HG02870 (cell line): ENCODE measurements at regions not wholly inside any gene's neighbourhood (a gene's known extent, or its start where the extent isn't known, plus 50 kb on each side); places are given as distances from the start of the nearest gene placed in this dataset.
"Not testable (repeated sequence)": the region's sequence is repeated elsewhere in the genome, so short reads cannot be mapped to it uniquely, and the experiment has no call there.

Source experiments
- ATAC-seq: cut with Tn5 transposase; IDR thresholded peaks from one replicate; pipeline ENCODE4 v1.9.1; 2021; ENCODE audit warnings: mild to moderate bottlenecking, moderate library complexity; ENCODE audit not compliant: unreplicated experiment

GRCh38 chr9:126165755-126166154 lies 160.9 kb upstream of the MVB12B start:
- no peak for ATAC-seq

- ATAC-seq, result no peak
Measured at GRCh38 chr9:126166291-126166690, 160.3 kb upstream of the MVB12B start.

DNA sequence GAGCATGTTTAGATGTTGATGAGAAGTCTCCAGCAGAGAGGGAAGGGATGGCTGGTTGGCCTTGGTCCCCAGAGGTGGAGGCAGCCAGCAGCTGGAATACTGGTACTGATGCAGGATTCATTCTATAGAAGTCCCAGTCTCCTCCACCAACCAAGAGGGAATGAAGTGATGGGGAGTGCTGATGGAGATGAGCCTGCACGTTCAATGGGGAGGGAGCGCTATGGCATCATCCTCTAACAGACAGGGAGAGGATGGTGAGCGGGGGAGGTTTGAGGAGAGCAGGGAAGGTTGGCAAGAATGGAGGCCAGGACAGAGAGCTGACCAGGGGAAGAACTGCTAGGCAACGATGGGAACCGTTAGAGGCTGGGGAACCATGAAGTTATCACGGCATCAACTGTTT lies 159.8 kb upstream of the MVB12B start:
- ATAC-seq, result no peak

DNA sequence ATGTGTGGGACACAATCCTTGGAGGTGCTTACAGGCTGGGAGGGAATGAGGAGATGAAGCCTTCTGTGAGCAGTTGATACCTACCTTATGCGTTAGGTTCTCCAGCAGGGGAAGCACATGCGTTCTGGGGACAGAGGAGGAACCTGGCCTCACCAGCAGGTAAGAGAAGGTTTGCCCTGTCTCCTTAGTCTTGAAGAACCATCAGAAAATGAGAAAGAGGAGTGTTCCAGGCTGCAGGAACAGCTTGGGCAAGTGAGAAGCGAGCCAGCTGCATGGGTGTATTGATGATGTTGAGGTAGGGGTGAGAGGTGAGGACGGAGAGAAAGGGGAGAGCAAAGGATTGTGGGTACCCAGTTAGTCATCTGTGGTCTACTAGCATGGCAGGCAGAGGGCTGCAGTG lies 156.9 kb upstream of the MVB12B start:
- no peak for ATAC-seq

GRCh38 chr9:126170286-126170823 lies 156.3 kb upstream of the MVB12B start:
- no peak for ATAC-seq

DNA sequence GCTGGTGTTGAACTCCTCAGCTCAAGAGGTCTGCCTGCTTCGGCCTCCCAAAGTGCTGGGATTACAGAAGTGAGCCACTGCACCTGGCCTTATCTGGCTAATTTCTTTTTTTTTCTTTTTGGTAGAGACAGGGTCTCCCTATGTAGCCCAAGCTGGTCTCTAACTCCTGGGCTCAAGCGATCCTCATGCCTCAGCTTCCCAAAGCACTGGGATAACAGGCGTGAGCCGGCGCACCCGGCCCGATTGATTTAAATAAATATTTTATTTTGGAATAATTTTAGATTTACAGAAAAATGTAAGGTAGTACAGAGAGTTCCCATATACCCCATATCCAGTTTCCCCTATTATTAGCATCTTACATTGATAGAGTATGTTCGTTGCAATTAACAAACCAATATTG lies 155.0 kb upstream of the MVB12B start:
- ATAC-seq, result no peak

DNA sequence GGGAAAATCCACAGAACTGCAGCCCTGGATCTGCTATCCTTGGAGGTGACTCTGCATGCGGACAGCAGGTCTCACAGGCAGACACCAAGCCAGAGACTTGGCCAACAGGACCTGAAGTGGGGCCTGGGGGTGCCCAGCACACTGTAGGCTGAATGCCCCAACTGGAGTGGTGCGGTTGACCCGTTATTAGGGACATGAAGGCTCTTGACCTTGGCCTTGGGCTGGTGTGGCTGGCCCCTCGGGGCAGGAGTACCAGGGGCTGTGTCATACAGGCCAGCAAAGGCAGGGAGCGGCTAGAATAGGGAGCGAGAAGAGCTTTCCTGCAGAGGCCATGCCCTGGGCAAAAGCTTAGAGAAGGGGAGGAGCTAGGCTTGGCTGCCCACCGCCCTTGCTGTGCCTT lies 153.2 kb upstream of the MVB12B start:
- ATAC-seq, result no peak

DNA sequence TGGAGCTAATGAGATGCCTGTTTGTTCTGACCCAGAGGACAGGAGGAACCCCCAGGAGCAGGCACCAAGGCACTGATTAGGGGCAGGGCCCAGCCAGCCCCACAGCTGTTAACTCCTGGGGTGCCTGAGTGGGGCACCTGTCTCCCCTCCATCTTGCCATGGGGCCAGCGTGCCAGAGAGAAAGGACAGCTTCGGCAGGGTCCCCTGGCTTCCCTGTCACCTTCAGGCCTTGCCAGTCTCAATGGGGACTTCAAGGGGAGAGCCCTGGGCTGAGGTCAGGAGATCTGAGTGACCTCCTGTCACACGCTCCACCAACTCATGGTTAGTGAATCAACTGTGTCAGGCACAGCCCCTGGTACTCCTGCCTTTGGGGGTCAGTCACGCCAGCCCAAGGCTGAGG lies 152.7 kb upstream of the MVB12B start:
- ATAC-seq, result no peak

GRCh38 chr9:126183266-126183665 lies 143.4 kb upstream of the MVB12B start:
- ATAC-seq, result no peak

DNA sequence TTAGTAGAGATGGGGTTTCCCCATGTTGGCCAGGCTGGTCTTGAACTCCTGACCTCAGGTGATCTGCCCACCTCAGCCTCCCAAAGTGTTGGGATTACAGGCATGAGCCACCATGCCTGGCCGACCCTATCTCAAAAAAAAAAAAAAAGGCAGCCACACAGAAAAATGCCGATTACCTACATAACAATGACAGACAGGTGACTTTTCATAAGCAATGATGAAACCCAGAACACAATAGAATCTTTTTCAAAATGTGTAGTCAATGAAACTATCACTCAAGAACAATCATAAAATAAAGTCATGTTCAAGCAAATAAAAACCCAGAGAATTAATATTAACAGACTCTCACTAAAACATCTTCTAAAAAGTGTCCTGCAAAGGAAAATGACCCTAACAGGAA lies 135.6 kb upstream of the MVB12B start:
- not testable (repeated sequence) for ATAC-seq

- no peak for ATAC-seq
Measured at GRCh38 chr9:126198854-126199253, 127.8 kb upstream of the MVB12B start.

DNA sequence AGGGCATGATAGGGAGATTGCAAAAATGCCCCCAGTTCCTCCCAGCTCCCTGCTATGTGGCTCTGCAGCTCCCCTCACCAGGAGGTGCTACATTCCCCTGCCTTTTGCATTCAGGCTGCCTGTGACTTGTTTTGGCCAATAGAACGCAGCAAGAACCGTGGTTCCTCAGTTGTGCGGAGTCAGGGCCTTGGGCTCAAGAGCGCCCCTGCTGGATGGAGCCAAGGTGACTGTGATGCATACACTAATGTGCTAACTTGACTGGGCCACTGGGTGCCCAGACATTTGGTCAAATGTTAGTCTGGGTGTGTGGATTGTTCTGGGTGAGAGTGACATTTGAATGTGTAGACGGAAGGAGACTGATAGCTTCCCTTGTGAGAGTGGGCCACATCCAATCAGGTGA lies 123.3 kb upstream of the MVB12B start:
- no peak for ATAC-seq

GRCh38 chr9:126204197-126204596 lies 122.4 kb upstream of the MVB12B start:
- no peak for ATAC-seq

DNA sequence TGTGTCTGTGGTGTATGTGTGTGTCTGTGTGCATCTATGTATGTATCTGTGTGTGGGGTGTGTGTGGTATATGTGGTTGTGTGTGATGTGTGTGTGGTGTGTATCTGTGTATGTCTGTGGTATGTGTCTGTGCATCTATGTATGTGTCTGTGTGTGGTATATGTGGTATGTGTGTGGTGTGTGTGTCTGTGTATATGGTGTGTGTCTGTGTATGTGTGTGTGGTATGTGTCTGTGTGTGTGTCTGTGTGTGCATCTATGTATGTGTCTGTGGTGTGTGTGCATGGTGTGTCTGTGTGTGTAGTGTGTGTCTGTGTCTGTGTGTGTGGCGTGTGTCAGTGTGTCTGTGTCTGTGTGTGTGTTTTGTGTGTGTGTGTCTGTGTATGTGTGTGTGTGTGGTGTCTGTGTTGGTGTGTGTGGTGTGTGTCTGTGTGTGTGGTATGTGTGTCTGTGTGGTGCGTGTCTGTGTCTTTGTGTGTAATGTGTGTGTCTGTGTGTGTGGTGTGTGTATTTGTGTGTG lies 121.9 kb upstream of the MVB12B start:
- no peak for ATAC-seq

GRCh38 chr9:126205265-126205664 lies 121.4 kb upstream of the MVB12B start:
- ATAC-seq, result no peak

- ATAC-seq, result no peak
Measured at GRCh38 chr9:126205845-126206498, 120.7 kb upstream of the MVB12B start.

GRCh38 chr9:126207256-126207655 lies 119.4 kb upstream of the MVB12B start:
- ATAC-seq, result no peak

- ATAC-seq, result no peak
Measured at GRCh38 chr9:126208216-126208758, 118.3 kb upstream of the MVB12B start.

DNA sequence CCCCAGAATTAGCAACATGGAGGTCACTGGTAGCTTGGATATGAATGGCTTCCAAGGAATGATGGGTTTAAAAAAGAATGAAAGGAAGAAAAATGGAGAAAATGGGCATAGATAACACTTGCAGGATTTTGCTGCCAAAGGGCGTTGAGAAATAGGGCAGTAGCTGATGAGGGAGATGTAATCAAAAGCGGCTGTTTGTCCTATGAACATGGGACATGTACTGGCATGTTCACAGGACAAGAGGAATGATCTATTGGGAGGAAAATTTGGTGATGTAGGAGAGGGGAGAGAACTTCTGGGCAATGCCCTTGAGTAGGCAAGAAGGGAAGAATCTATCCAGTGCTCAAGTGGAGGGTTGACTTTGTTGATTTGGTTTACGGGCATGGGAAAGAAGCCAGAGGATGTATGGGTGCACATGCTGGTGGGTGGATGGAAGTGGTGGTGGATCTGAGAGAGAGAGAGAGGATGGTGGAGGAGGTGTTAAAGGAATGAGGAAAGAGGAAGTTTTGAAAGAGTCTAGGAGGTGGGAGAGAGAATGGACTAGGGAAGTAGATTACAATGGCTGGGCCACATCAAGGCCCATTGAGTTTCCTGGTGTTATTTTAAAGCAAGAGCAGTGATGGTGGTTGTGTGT lies 115.1 kb upstream of the MVB12B start:
- no peak for ATAC-seq

- no peak for ATAC-seq
Measured at GRCh38 chr9:126215486-126215885, 111.1 kb upstream of the MVB12B start.

GRCh38 chr9:126216826-126217225 lies 109.8 kb upstream of the MVB12B start:
- no peak for ATAC-seq

DNA sequence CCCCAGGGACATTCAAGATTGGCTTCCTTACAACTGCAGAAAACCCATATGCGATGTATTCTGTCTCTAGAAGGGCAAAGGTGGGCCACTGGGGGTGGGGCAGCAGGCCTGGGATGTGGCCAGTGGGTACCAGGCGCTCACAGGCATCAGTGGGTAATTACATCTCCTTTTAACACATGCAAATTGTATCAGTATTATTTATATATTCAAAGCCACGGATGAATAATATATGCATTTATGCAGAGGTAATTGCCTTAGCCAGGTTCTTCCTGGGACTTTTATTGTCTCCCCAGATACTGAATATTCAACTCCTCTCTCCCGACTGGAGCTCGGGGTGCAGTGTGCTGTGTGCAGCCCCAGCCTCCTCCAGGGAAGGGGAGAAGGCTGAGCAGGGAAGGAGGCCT lies 109.4 kb upstream of the MVB12B start:
- no peak for ATAC-seq
